ENCODE measurements at regions not wholly inside any gene's neighbourhood (a gene's known extent, or its start where the extent isn't known, plus 50 kb on each side); places are given as distances from the start of the nearest gene placed in this dataset.
"Not testable (repeated sequence)": the region's sequence is repeated elsewhere in the genome, so short reads cannot be mapped to it uniquely, and the experiment has no call there.

- TF ChIP-seq, protein P1, sequence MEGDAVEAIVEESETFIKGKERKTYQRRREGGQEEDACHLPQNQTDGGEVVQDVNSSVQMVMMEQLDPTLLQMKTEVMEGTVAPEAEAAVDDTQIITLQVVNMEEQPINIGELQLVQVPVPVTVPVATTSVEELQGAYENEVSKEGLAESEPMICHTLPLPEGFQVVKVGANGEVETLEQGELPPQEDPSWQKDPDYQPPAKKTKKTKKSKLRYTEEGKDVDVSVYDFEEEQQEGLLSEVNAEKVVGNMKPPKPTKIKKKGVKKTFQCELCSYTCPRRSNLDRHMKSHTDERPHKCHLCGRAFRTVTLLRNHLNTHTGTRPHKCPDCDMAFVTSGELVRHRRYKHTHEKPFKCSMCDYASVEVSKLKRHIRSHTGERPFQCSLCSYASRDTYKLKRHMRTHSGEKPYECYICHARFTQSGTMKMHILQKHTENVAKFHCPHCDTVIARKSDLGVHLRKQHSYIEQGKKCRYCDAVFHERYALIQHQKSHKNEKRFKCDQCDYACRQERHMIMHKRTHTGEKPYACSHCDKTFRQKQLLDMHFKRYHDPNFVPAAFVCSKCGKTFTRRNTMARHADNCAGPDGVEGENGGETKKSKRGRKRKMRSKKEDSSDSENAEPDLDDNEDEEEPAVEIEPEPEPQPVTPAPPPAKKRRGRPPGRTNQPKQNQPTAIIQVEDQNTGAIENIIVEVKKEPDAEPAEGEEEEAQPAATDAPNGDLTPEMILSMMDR (tag by site-specific recombination; IDR thresholded peaks at IDR 0.05), result not testable (repeated sequence)
- TF ChIP-seq SETDB1 (IDR thresholded peaks at IDR 0.05; ENCODE audit: insufficient read length, low read length); SP2 (tag by site-specific recombination; IDR thresholded peaks at IDR 0.05); MZF1 (tag by site-specific recombination; IDR thresholded peaks at IDR 0.05; ENCODE audit: borderline replicate concordance); ZNF274 (IDR thresholded peaks at IDR 0.05; ENCODE audit: low read length); ZNF274 (tag by site-specific recombination; IDR thresholded peaks at IDR 0.05; ENCODE audit: borderline replicate concordance); YY1 (tag by site-specific recombination; IDR thresholded peaks at IDR 0.05); ZNF146 (tag by site-specific recombination; IDR thresholded peaks at IDR 0.05); ZFP69B (tag by site-specific recombination; IDR thresholded peaks at IDR 0.05): not testable (repeated sequence)
- TF ChIP-seq, protein P2, sequence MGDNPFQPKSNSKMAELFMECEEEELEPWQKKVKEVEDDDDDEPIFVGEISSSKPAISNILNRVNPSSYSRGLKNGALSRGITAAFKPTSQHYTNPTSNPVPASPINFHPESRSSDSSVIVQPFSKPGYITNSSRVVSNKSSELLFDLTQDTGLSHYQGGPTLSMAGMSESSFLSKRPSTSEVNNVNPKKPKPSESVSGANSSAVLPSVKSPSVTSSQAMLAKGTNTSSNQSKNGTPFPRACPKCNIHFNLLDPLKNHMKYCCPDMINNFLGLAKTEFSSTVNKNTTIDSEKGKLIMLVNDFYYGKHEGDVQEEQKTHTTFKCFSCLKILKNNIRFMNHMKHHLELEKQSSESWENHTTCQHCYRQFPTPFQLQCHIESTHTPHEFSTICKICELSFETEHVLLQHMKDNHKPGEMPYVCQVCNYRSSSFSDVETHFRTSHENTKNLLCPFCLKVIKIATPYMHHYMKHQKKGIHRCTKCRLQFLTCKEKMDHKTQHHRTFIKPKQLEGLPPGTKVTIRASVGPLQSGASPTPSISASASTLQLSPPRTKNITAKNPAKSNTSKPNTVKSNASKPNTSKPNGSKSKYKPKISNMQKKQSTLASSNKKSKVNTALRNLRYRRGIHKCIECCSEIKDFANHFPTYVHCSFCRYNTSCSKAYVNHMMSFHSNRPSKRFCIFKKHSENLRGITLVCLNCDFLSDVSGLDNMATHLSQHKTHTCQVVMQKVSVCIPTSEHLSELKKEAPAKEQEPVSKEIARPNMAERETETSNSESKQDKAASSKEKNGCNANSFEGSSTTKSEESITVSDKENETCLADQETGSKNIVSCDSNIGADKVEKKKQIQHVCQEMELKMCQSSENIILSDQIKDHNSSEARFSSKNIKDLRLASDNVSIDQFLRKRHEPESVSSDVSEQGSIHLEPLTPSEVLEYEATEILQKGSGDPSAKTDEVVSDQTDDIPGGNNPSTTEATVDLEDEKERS (tag by site-specific recombination; IDR thresholded peaks at IDR 0.05), result not testable (repeated sequence)
- TF ChIP-seq, protein P3, sequence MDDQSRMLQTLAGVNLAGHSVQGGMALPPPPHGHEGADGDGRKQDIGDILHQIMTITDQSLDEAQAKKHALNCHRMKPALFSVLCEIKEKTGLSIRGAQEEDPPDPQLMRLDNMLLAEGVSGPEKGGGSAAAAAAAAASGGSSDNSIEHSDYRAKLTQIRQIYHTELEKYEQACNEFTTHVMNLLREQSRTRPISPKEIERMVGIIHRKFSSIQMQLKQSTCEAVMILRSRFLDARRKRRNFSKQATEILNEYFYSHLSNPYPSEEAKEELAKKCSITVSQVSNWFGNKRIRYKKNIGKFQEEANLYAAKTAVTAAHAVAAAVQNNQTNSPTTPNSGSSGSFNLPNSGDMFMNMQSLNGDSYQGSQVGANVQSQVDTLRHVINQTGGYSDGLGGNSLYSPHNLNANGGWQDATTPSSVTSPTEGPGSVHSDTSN (CRISPR knock-in tag; IDR thresholded peaks at IDR 0.05), result not testable (repeated sequence)
- TF ChIP-seq, protein P4, sequence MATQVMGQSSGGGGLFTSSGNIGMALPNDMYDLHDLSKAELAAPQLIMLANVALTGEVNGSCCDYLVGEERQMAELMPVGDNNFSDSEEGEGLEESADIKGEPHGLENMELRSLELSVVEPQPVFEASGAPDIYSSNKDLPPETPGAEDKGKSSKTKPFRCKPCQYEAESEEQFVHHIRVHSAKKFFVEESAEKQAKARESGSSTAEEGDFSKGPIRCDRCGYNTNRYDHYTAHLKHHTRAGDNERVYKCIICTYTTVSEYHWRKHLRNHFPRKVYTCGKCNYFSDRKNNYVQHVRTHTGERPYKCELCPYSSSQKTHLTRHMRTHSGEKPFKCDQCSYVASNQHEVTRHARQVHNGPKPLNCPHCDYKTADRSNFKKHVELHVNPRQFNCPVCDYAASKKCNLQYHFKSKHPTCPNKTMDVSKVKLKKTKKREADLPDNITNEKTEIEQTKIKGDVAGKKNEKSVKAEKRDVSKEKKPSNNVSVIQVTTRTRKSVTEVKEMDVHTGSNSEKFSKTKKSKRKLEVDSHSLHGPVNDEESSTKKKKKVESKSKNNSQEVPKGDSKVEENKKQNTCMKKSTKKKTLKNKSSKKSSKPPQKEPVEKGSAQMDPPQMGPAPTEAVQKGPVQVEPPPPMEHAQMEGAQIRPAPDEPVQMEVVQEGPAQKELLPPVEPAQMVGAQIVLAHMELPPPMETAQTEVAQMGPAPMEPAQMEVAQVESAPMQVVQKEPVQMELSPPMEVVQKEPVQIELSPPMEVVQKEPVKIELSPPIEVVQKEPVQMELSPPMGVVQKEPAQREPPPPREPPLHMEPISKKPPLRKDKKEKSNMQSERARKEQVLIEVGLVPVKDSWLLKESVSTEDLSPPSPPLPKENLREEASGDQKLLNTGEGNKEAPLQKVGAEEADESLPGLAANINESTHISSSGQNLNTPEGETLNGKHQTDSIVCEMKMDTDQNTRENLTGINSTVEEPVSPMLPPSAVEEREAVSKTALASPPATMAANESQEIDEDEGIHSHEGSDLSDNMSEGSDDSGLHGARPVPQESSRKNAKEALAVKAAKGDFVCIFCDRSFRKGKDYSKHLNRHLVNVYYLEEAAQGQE (tag by site-specific recombination; IDR thresholded peaks at IDR 0.05), result not testable (repeated sequence)
Observed at GRCh38 chr4:9522903-9523302, 78.7 kb downstream of the DEFB131A start.

Measured in HEK293 (cell line).